CD14-positive monocyte (primary cell): ENCODE measurements at regions not wholly inside any gene's neighbourhood (a gene's known extent, or its start where the extent isn't known, plus 50 kb on each side); places are given as distances from the start of the nearest gene placed in this dataset.
A peak's percentile ranks its signal among the peaks of the same experiment; 100 is the strongest.

ENCODE experiments used
- DNase-seq, 3 donors: peaks; one replicate each; pipeline ENCODE4 v3.0.0-alpha.2; 2011 to 2022
- H2AFZ ChIP-seq: 2 replicates; pipeline ENCODE4 v1.6.0; 2012; ENCODE audit warnings: mild to moderate bottlenecking, low read depth, low read length, inconsistent platforms; ENCODE audit not compliant: insufficient read depth, poor library complexity, severe bottlenecking
- H3K27ac ChIP-seq, 2 donors: 1 replicate in 1 of 2; 2 replicates in 1 of 2; pipeline ENCODE4 v1.5.1; 2012 to 2013; ENCODE audit warnings: low read length in 2 of 2, control low read depth in 1 of 2, inconsistent platforms in 1 of 2, low read depth in 1 of 2, mild to moderate bottlenecking in 1 of 2
- H3K27me3 ChIP-seq, 2 donors: one replicate each; pipeline versions ENCODE4 v1.6.0 to v1.6.1; 2011 to 2013; ENCODE audit warnings: low read length in 2 of 2; ENCODE audit not compliant: control insufficient read depth in 2 of 2, insufficient read depth in 2 of 2
- H3K36me3 ChIP-seq, 2 donors: replicated peaks in 1 of 2; 1 replicate in 1 of 2; 2 replicates in 1 of 2; pipeline versions ENCODE4 v1.5.1 to v1.6.1; 2012 to 2013; ENCODE audit warnings: low read length in 2 of 2, control low read depth in 1 of 2, inconsistent platforms in 1 of 2, mild to moderate bottlenecking in 1 of 2; ENCODE audit not compliant: insufficient read depth in 2 of 2, control insufficient read depth in 1 of 2
- H3K4me1 ChIP-seq, 2 donors: 1 replicate in 1 of 2; 2 replicates in 1 of 2; pipeline versions ENCODE4 v1.5.1 to v1.6.1; 2012 to 2013; ENCODE audit warnings: low read length in 2 of 2, control low read depth in 1 of 2, inconsistent platforms in 1 of 2, mild to moderate bottlenecking in 1 of 2, moderate library complexity in 1 of 2; ENCODE audit not compliant: insufficient read depth in 2 of 2, control insufficient read depth in 1 of 2
- H3K4me2 ChIP-seq: replicated peaks from 2 replicates; pipeline ENCODE3; 2012; ENCODE audit warnings: low read length, moderate library complexity, mild to moderate bottlenecking; ENCODE audit not compliant: poor library complexity, severe bottlenecking; ENCODE audit errors: extremely low read depth
- H3K4me3 ChIP-seq, 3 experiments: fragments of 200-600 bp in 1 of 3; sonication (generic) in 1 of 3; replicated peaks in 1 of 3; 1 replicate in 2 of 3; 2 replicates in 1 of 3; pipeline ENCODE4 v1.5.1; 2011 to 2013; ENCODE audit warnings: low read length in 3 of 3, mild to moderate bottlenecking in 3 of 3, control low read depth in 2 of 3, low read depth in 2 of 3, inconsistent platforms in 1 of 3, moderate library complexity in 1 of 3
- H3K79me2 ChIP-seq: 2 replicates; pipeline ENCODE4 v1.6.0; 2012; ENCODE audit warnings: mild to moderate bottlenecking, control low read depth, inconsistent platforms, low read length, moderate library complexity; ENCODE audit not compliant: insufficient read depth
- H3K9ac ChIP-seq: 2 replicates; pipeline ENCODE4 v1.6.0; 2017; ENCODE audit warnings: low read length, mild to moderate bottlenecking; ENCODE audit not compliant: insufficient read depth, poor library complexity, severe bottlenecking
- H3K9me3 ChIP-seq, 2 donors: replicated peaks in 1 of 2; 1 replicate in 1 of 2; 2 replicates in 1 of 2; pipeline versions ENCODE4 v1.5.1 to v1.6.1; 2012 to 2013; ENCODE audit warnings: low read length in 2 of 2, control low read depth in 1 of 2; ENCODE audit not compliant: control insufficient read depth in 1 of 2, insufficient read depth in 1 of 2
- H4K20me1 ChIP-seq: 2 replicates; pipeline ENCODE4 v1.6.0; 2012; ENCODE audit warnings: mild to moderate bottlenecking, low read length, control low read depth, moderate library complexity; ENCODE audit not compliant: insufficient read depth
- H3K27ac Mint-ChIP-seq, 7 donors: one replicate each; pipeline ENCODE4 v1.8.0; 2020; ENCODE audit warnings: mild to moderate bottlenecking in 7 of 7, mixed read lengths in 7 of 7, moderate library complexity in 6 of 7, inconsistent platforms in 2 of 7
- H3K27me3 Mint-ChIP-seq, 3 donors: one replicate each; pipeline ENCODE4 v1.8.0; 2021 to 2022; ENCODE audit warnings: low read depth in 3 of 3, mild to moderate bottlenecking in 3 of 3, mixed read lengths in 3 of 3, moderate library complexity in 3 of 3, inconsistent platforms in 1 of 3
- H3K36me3 Mint-ChIP-seq, 2 donors: one replicate each; pipeline ENCODE4 v1.8.0; 2020; ENCODE audit warnings: mixed read lengths in 2 of 2, inconsistent platforms in 1 of 2, mild to moderate bottlenecking in 1 of 2
- H3K4me1 Mint-ChIP-seq: one replicate; pipeline ENCODE4 v1.8.0; 2020; ENCODE audit warnings: mild to moderate bottlenecking, mixed read lengths
- H3K4me3 Mint-ChIP-seq, 2 donors: one replicate each; pipeline ENCODE4 v1.8.0; 2020; ENCODE audit warnings: mild to moderate bottlenecking in 2 of 2, mixed read lengths in 2 of 2, moderate library complexity in 1 of 2
- H3K9me3 Mint-ChIP-seq, 7 donors: one replicate each; pipeline ENCODE4 v1.8.0; 2020 to 2022; ENCODE audit warnings: mixed read lengths in 7 of 7, mild to moderate bottlenecking in 6 of 7, moderate library complexity in 6 of 7, inconsistent platforms in 2 of 7
- WGBS: methylation state at CpG from one replicate; pipeline ENCODE4 v1.1.5; 2013; ENCODE audit warnings: missing lambda C conversion rate; ENCODE audit not compliant: insufficient coverage; 5-methylcytosine and 5-hydroxymethylcytosine counted together
- intact Hi-C, 2 donors: fragments of 100-400 bp; cut with micrococcal nuclease; formaldehyde crosslinking; loops; one replicate each; pipeline versions ENCODE4 v1.15.0 to v1.15.1; 2023
- TF ChIP-seq, protein P1 (sequence below): fragments of 200-600 bp; IDR thresholded peaks from one replicate; pipeline ENCODE4 v1.8.0; 2022; ENCODE audit warnings: antibody characterized with exemption, mild to moderate bottlenecking

DNA sequence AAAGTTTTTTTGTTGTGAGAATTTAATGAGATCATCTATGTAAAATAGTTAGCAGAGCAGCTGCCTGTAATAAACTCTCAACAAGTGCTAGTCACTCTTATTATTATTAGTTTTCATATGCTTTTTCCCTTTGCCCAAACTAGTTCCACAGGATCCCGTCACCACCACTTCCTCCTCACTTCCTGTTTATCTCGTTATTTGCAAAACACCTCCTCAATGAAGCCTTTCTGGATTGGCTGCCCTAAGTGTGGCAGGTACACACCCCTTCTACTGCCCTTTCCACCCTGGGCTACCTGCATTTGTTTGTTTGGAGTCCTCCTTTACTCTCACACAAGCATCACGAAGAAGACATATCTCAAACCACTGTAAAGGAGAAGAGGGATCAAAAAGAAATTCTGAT lies 54.4 kb upstream of the KLF3 start:
- Mint-ChIP-seq H3K4me1 (peaks cover 39% of the 10 kb centered on the region), H3K36me3 (no peaks in the 10 kb centered on the region), H3K9me3 (no peaks in the 10 kb centered on the region), H3K27me3 (peaks cover 0 to 7% (median 0%) of the 10 kb centered on the region in 3 donors), H3K27ac (peak overlapping the region in 2 of 7 donors; percentile 37 to 72), H3K4me3 (no peak overlapping the region)
- DNase-seq, result peak in 2 of 3 donors; percentile 20 to 35
- no peak overlapping the region for H3K4me2 ChIP-seq
- H2AFZ ChIP-seq, result peak overlapping the region; percentile 9
- 0% methylated on average over 2 of the region's 3 CpGs for WGBS
- no peak overlapping the region for H3K9ac ChIP-seq
- no peaks in the 10 kb centered on the region for H3K79me2 ChIP-seq
- TF ChIP-seq, protein P1, sequence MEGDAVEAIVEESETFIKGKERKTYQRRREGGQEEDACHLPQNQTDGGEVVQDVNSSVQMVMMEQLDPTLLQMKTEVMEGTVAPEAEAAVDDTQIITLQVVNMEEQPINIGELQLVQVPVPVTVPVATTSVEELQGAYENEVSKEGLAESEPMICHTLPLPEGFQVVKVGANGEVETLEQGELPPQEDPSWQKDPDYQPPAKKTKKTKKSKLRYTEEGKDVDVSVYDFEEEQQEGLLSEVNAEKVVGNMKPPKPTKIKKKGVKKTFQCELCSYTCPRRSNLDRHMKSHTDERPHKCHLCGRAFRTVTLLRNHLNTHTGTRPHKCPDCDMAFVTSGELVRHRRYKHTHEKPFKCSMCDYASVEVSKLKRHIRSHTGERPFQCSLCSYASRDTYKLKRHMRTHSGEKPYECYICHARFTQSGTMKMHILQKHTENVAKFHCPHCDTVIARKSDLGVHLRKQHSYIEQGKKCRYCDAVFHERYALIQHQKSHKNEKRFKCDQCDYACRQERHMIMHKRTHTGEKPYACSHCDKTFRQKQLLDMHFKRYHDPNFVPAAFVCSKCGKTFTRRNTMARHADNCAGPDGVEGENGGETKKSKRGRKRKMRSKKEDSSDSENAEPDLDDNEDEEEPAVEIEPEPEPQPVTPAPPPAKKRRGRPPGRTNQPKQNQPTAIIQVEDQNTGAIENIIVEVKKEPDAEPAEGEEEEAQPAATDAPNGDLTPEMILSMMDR, result no peak
- no peak overlapping the region for H3K27ac ChIP-seq
- peaks cover 27 to 42% of the 10 kb centered on the region in 2 donors for H3K4me1 ChIP-seq
- H4K20me1 ChIP-seq, result no peaks in the 10 kb centered on the region
- no peaks in the 10 kb centered on the region for H3K9me3 ChIP-seq
- no peaks in the 10 kb centered on the region for H3K27me3 ChIP-seq
- no peaks in the 10 kb centered on the region for H3K36me3 ChIP-seq
- intact Hi-C loops, result loop anchor here in 1 of 2 donors (5.0 kb wide), 1 partner anchor 37 kb away; no protein-coding TSS in a partner anchor
- H3K4me3 ChIP-seq, result no peak overlapping the region

DNA sequence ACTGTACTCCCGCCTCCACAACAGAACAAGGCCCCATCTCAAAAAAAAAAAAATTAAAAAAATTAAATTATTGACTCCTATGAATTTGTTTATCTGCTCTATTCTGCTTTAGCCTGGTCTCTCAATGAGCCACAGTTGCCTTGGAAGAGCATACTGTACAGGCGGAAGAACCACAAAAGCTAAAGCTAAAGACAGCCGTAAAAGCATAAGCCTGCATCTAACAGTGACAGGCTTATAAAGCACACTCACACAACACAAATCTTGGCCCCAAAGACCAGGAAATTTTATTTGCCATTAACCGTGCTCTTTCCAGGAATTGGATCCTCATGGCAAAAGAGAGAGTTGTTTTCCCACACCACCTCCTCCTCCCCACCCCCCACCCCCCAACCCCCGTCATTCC lies 53.5 kb upstream of the KLF3 start:
- no peaks in the 10 kb centered on the region for H3K79me2 ChIP-seq
- H3K4me3 ChIP-seq, result no peak overlapping the region
- H3K9ac ChIP-seq, result no peak overlapping the region
- 100% methylated on average over 1 of the region's 5 CpGs for WGBS
- no peaks in the 10 kb centered on the region for H3K9me3 Mint-ChIP-seq
- DNase-seq, result no peak
- H3K9me3 ChIP-seq, result no peaks in the 10 kb centered on the region
- H3K36me3 ChIP-seq, result no peaks in the 10 kb centered on the region
- H3K4me1 ChIP-seq, result peaks cover 32 to 51% of the 10 kb centered on the region in 2 donors
- no peaks in the 10 kb centered on the region for H3K27me3 ChIP-seq
- TF ChIP-seq, protein P1, result no peak
- H3K4me3 Mint-ChIP-seq, result no peak overlapping the region
- H3K4me2 ChIP-seq, result no peak overlapping the region
- peaks cover 0 to 7% (median 0%) of the 10 kb centered on the region in 3 donors for H3K27me3 Mint-ChIP-seq
- peaks cover 45% of the 10 kb centered on the region for H3K4me1 Mint-ChIP-seq
- intact Hi-C loops, result no loop called here
- H3K27ac Mint-ChIP-seq, result peak overlapping the region in 1 of 7 donors; percentile 52
- H4K20me1 ChIP-seq, result no peaks in the 10 kb centered on the region
- H2AFZ ChIP-seq, result no peak overlapping the region
- H3K36me3 Mint-ChIP-seq, result no peaks in the 10 kb centered on the region
- H3K27ac ChIP-seq, result no peak overlapping the region
